ENCODE measurements at regions not wholly inside any gene's neighbourhood (a gene's known extent, or its start where the extent isn't known, plus 50 kb on each side); places are given as distances from the start of the nearest gene placed in this dataset.
"Not testable (repeated sequence)": the region's sequence is repeated elsewhere in the genome, so short reads cannot be mapped to it uniquely, and the experiment has no call there.

- no peaks in the 10 kb centered on the region for H3F3A ChIP-seq (replicated peaks; ENCODE audit: low read depth)
- no peaks in the 10 kb centered on the region for H4K20me1 ChIP-seq (replicated peaks; ENCODE audit: insufficient read depth)
- H2AFZ ChIP-seq: no peak overlapping the region
- Mint-ChIP-seq H3K27me3 (ENCODE audit: insufficient read depth, low read depth, poor library complexity) (peaks cover 3% of the 10 kb centered on the region), H3K27ac (no peak overlapping the region), H3K36me3 (ENCODE audit: low read depth) (no peaks in the 10 kb centered on the region; the same call in 2 of the 3 replicates), H3K4me3 (no peak overlapping the region), H3K4me1 (no peaks in the 10 kb centered on the region), H3K9me3 (peaks cover 36% of the 10 kb centered on the region)
- no peaks in the 10 kb centered on the region for H3K36me3 ChIP-seq (ENCODE audit: insufficient read depth)
- ATAC-seq: no peak
- H3K27ac ChIP-seq (ENCODE audit: low read depth): no peak overlapping the region
- TF ChIP-seq CTCF (conservative IDR thresholded peaks at IDR 0.05; ENCODE audit: low read depth in 2 of 2): peak in 1 of 2 experiments; percentile 17; a peak in 1 of 4 replicates
- no peak for TF ChIP-seq NANOG (IDR thresholded peaks at IDR 0.05; ENCODE audit: borderline replicate concordance)
- TF ChIP-seq ZNF114 (CRISPR knock-in tag; IDR thresholded peaks at IDR 0.05): no peak
- no peak for TF ChIP-seq JUNB (IDR thresholded peaks at IDR 0.05; ENCODE audit: unreplicated experiment)
- no peak for TF ChIP-seq CREB1 (CRISPR knock-in tag; IDR thresholded peaks at IDR 0.05; ENCODE audit: low read depth)
- no peak for TF ChIP-seq ZNF331 (CRISPR knock-in tag; IDR thresholded peaks at IDR 0.05; ENCODE audit: low read depth)
- TF ChIP-seq, protein P1, sequence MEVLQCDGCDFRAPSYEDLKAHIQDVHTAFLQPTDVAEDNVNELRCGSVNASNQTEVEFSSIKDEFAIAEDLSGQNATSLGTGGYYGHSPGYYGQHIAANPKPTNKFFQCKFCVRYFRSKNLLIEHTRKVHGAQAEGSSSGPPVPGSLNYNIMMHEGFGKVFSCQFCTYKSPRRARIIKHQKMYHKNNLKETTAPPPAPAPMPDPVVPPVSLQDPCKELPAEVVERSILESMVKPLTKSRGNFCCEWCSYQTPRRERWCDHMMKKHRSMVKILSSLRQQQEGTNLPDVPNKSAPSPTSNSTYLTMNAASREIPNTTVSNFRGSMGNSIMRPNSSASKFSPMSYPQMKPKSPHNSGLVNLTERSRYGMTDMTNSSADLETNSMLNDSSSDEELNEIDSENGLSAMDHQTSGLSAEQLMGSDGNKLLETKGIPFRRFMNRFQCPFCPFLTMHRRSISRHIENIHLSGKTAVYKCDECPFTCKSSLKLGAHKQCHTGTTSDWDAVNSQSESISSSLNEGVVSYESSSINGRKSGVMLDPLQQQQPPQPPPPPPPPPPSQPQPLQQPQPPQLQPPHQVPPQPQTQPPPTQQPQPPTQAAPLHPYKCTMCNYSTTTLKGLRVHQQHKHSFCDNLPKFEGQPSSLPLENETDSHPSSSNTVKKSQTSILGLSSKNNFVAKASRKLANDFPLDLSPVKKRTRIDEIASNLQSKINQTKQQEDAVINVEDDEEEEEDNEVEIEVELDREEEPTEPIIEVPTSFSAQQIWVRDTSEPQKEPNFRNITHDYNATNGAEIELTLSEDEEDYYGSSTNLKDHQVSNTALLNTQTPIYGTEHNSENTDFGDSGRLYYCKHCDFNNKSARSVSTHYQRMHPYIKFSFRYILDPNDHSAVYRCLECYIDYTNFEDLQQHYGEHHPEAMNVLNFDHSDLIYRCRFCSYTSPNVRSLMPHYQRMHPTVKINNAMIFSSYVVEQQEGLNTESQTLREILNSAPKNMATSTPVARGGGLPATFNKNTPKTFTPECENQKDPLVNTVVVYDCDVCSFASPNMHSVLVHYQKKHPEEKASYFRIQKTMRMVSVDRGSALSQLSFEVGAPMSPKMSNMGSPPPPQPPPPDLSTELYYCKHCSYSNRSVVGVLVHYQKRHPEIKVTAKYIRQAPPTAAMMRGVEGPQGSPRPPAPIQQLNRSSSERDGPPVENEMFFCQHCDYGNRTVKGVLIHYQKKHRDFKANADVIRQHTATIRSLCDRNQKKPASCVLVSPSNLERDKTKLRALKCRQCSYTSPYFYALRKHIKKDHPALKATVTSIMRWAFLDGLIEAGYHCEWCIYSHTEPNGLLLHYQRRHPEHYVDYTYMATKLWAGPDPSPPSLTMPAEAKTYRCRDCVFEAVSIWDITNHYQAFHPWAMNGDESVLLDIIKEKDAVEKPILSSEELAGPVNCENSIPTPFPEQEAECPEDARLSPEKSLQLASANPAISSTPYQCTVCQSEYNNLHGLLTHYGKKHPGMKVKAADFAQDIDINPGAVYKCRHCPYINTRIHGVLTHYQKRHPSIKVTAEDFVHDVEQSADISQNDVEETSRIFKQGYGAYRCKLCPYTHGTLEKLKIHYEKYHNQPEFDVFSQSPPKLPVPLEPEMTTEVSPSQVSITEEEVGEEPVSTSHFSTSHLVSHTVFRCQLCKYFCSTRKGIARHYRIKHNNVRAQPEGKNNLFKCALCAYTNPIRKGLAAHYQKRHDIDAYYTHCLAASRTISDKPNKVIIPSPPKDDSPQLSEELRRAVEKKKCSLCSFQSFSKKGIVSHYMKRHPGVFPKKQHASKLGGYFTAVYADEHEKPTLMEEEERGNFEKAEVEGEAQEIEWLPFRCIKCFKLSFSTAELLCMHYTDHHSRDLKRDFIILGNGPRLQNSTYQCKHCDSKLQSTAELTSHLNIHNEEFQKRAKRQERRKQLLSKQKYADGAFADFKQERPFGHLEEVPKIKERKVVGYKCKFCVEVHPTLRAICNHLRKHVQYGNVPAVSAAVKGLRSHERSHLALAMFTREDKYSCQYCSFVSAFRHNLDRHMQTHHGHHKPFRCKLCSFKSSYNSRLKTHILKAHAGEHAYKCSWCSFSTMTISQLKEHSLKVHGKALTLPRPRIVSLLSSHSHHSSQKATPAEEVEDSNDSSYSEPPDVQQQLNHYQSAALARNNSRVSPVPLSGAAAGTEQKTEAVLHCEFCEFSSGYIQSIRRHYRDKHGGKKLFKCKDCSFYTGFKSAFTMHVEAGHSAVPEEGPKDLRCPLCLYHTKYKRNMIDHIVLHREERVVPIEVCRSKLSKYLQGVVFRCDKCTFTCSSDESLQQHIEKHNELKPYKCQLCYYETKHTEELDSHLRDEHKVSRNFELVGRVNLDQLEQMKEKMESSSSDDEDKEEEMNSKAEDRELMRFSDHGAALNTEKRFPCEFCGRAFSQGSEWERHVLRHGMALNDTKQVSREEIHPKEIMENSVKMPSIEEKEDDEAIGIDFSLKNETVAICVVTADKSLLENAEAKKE (CRISPR knock-in tag; IDR thresholded peaks at IDR 0.05): no peak
- no peak for TF ChIP-seq EZH2 (IDR thresholded peaks at IDR 0.05; ENCODE audit: low read depth, unreplicated experiment)
- TF ChIP-seq, protein P2, sequence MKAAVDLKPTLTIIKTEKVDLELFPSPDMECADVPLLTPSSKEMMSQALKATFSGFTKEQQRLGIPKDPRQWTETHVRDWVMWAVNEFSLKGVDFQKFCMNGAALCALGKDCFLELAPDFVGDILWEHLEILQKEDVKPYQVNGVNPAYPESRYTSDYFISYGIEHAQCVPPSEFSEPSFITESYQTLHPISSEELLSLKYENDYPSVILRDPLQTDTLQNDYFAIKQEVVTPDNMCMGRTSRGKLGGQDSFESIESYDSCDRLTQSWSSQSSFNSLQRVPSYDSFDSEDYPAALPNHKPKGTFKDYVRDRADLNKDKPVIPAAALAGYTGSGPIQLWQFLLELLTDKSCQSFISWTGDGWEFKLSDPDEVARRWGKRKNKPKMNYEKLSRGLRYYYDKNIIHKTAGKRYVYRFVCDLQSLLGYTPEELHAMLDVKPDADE (IDR thresholded peaks at IDR 0.05): no peak
- H3K27me3 ChIP-seq (ENCODE audit: insufficient read depth): no peaks in the 10 kb centered on the region
- H3K4me3 ChIP-seq: no peak overlapping the region
- H3K9me2 ChIP-seq (ENCODE audit: insufficient read depth): no peaks in the 10 kb centered on the region
- no peak overlapping the region for H3K4me2 ChIP-seq
- H3K79me2 ChIP-seq (replicated peaks; ENCODE audit: insufficient read depth): no peaks in the 10 kb centered on the region
- no peak for DNase-seq (ENCODE audit: low spot score)
- H3K4me1 ChIP-seq (ENCODE audit: insufficient read depth): no peaks in the 10 kb centered on the region
Measured at GRCh38 chr16:75821117-75821516, 94.8 kb upstream of the CPHXL start.

GRCh38 chr16:75825750-75826149, 99.5 kb upstream of the CPHXL start:
- H3K36me3 ChIP-seq (ENCODE audit: insufficient read depth); H3F3A ChIP-seq (replicated peaks; ENCODE audit: low read depth); H3K27me3 Mint-ChIP-seq (ENCODE audit: insufficient read depth, low read depth, poor library complexity); H3K79me2 ChIP-seq (replicated peaks; ENCODE audit: insufficient read depth); H3K4me1 ChIP-seq (ENCODE audit: insufficient read depth); H3K4me3 ChIP-seq; H3K9me2 ChIP-seq (ENCODE audit: insufficient read depth); H3K4me2 ChIP-seq; H3K27ac Mint-ChIP-seq; H3K27ac ChIP-seq (ENCODE audit: low read depth); ATAC-seq; H4K20me1 ChIP-seq (replicated peaks; ENCODE audit: insufficient read depth); DNase-seq (ENCODE audit: low spot score); H3K4me1 Mint-ChIP-seq; H2AFZ ChIP-seq; H3K4me3 Mint-ChIP-seq: not testable (repeated sequence)
- H3K27me3 ChIP-seq (ENCODE audit: insufficient read depth): peaks cover 28% of the 10 kb centered on the region
- Mint-ChIP-seq H3K9me3 (peaks cover 50% of the 10 kb centered on the region), H3K36me3 (ENCODE audit: low read depth) (peaks cover 25% of the 10 kb centered on the region)

Data from GM23338 (cell line).